Activated CD4-positive, alpha-beta T cell treated with anti-CD3 and anti-CD28 coated beads for 36 hours (primary cell): ENCODE measurements at regions not wholly inside any gene's neighbourhood (a gene's known extent, or its start where the extent isn't known, plus 50 kb on each side); places are given as distances from the start of the nearest gene placed in this dataset.

Experiments
- ATAC-seq: fragments of 200-7000 bp; cut with Tn5 transposase; one replicate; pipeline ENCODE4 v1.10.0; 2021; ENCODE audit warnings: mild to moderate bottlenecking, moderate library complexity
- CTCF ChIA-PET: fragments of 350-600 bp; sonication (Branson Sonifier 250); formaldehyde crosslinking; loops from one replicate; lab custom pipeline; 2021; ENCODE audit warnings: antibody characterized with exemption; lab: Charles Lee
- POLR2A ChIA-PET: fragments of 350-600 bp; sonication (Branson Sonifier 250); formaldehyde crosslinking; loops from one replicate; lab custom pipeline; 2021; ENCODE audit warnings: antibody characterized with exemption, inconsistent platforms; lab: Charles Lee
- DNase-seq: peaks from one replicate; pipeline ENCODE4 v3.0.0-alpha.2; 2020
- H3K27ac Mint-ChIP-seq: one replicate; pipeline ENCODE4 v1.8.0; 2021; ENCODE audit warnings: mixed read lengths
- H3K27me3 Mint-ChIP-seq: one replicate; pipeline ENCODE4 v1.8.0; 2021; ENCODE audit warnings: mixed read lengths
- H3K36me3 Mint-ChIP-seq: one replicate; pipeline ENCODE4 v1.8.0; 2021; ENCODE audit warnings: low read depth, mixed read lengths
- H3K4me1 Mint-ChIP-seq: one replicate; pipeline ENCODE4 v1.8.0; 2021; ENCODE audit warnings: mixed read lengths
- H3K4me3 Mint-ChIP-seq: one replicate; pipeline ENCODE4 v1.8.0; 2021; ENCODE audit warnings: mild to moderate bottlenecking, moderate library complexity, mixed read lengths
- H3K9me3 Mint-ChIP-seq: one replicate; pipeline ENCODE4 v1.8.0; 2021; ENCODE audit warnings: low read depth, mixed read lengths
- intact Hi-C, 2 experiments: fragments of 100-400 bp; cut with DNase I in 1 of 2; cut with micrococcal nuclease in 1 of 2; formaldehyde crosslinking; loops; one replicate each; pipeline versions ENCODE4 v1.14.2 to v1.15.1; 2022 to 2024; cut with DNase I, micrococcal nuclease

DNA sequence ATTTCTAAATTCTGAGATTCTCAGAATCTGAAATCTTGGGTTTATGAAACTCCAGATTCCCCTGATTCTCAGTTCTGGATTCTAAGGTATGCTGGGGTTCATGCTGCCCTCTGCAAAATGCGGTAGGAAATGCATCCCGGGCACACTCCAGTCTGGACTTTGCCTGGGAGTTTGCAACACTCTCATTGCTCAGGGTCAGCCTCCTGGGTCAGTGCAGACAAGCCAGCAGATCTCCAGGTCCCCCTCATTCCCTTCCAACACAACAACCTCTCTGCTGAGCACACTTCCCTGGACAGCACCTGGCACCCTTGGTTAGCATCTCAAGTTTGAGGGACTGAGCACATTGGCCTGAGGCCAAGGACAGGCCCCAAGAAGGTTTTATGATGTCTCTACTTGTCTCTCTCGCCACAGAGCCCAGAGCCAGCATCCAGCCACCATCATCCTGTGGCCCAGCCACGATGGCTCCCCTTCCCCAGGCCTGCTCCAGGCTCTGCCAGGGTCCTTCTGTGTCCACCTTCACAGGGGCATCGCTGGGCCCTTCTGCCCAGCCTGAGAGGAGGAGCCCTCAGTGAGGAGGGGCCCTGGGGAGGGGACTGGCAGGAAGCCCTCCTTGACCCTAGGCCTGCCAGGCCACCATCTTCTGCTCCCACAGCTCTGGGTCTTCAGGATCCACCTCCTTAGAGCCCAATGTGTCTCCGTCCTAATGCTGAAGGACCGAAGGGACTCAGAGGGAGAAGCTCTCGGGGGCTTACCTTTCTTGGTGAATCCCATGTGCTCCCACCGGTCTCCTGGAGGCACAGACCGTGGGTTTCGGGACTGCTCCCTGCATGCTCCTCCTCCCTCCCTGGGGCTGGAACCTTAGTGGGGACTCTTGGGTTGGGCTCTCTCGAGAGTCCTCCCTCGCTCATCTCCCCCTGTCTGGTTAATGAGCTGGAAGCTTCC lies 550.7 kb downstream of the PTPRU start:
- no peak for ATAC-seq
- CTCF ChIA-PET, result no interaction called here

DNA sequence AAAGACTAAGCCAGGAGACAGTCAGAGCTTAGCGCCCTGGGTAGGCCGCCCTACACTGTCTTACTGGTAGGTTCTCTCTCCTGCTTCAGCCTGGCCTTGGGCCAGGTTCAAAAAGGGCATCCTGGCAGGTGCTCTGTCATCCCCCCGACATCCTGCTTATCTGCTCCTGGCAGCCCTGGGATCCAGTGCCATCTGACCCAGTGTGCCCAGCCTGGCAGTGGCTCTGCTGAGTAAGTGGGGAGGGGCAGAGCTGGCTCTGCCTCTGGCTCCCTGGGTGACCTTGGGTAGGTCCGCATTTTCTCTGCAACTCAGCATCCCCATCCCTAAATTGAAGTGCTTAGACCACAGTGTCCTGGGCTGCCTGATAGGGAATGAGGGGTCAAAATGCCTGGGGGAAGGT lies 549.9 kb downstream of the PTPRU start:
- Mint-ChIP-seq H3K27ac (no peak overlapping the region), H3K4me1 (no peaks in the 10 kb centered on the region), H3K4me3 (no peak overlapping the region), H3K9me3 (no peaks in the 10 kb centered on the region), H3K27me3 (peaks cover 7% of the 10 kb centered on the region), H3K36me3 (no peaks in the 10 kb centered on the region)
- intact Hi-C loops, result no loop called here
- ATAC-seq, result no peak
- ChIA-PET POLR2A (no interaction called here), CTCF (interaction anchor here (0.6 kb wide), 1 partner anchor 725 kb away, joined by 3 read pairs; no protein-coding TSS in a partner anchor)
- DNase-seq, result no peak

More for the DNA sequence above, 550.7 kb downstream of the PTPRU start:
- no peak overlapping the region for H3K27ac Mint-ChIP-seq
- no peaks in the 10 kb centered on the region for H3K4me1 Mint-ChIP-seq
- H3K27me3 Mint-ChIP-seq, result peaks cover 3% of the 10 kb centered on the region
- H3K4me3 Mint-ChIP-seq, result no peak overlapping the region
- DNase-seq, result no peak
- no peaks in the 10 kb centered on the region for H3K36me3 Mint-ChIP-seq
- intact Hi-C loops, result no loop called here
- H3K9me3 Mint-ChIP-seq, result no peaks in the 10 kb centered on the region
- POLR2A ChIA-PET, result no interaction called here

DNA sequence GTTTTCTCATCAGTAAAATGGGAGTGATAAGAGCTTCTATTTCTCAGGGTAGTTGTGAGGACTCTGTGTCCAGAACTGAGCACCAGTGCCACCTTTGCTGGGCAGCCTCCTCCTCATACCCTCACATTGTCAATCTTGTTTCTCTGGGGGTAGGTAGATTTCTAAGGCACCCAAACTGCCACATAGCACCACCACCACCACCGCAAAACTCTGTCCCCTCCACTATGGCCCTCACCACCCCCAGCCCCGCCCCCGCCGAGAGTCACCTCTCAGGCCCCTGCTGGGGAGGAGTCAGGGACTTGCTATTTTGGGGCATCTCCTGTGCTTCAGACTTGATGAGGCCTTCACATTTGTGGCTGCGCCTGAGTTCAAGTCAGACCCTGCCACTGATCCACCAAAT lies 549.2 kb downstream of the PTPRU start:
- no peaks in the 10 kb centered on the region for H3K36me3 Mint-ChIP-seq
- no peak overlapping the region for H3K27ac Mint-ChIP-seq
- ChIA-PET CTCF (no interaction called here), POLR2A (no interaction called here)
- no peak overlapping the region for H3K4me3 Mint-ChIP-seq
- no peak for ATAC-seq
- H3K4me1 Mint-ChIP-seq, result no peaks in the 10 kb centered on the region
- no peaks in the 10 kb centered on the region for H3K9me3 Mint-ChIP-seq
- no peak for DNase-seq
- intact Hi-C loops, result no loop called here
- peaks cover 12% of the 10 kb centered on the region for H3K27me3 Mint-ChIP-seq

DNA sequence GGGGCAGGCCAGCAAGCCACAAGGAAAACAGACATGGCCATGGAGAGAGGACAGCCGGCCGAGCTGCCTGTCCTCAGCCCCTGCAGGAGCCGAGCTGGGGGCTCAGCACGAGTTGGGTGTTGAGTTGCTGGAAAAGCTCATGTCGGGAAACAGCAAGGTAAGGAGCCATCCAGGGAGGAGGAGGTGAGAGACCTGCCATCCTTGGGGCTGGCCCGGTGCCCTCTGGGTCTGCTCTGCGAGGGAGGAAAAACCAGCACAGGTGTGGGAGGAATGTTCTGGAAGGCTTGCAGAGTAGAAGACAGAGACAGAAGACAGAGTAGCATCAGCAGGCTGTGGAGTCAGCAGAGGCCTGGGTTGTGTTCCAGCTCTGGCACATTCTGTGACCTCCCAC lies 548.8 kb downstream of the PTPRU start:
- Mint-ChIP-seq H3K27ac (no peak overlapping the region), H3K4me3 (no peak overlapping the region), H3K36me3 (no peaks in the 10 kb centered on the region), H3K27me3 (peaks cover 12% of the 10 kb centered on the region), H3K4me1 (no peaks in the 10 kb centered on the region), H3K9me3 (no peaks in the 10 kb centered on the region)
- intact Hi-C loops, result no loop called here
- POLR2A ChIA-PET, result no interaction called here
- ATAC-seq, result no peak
- CTCF ChIA-PET, result no interaction called here
- DNase-seq, result no peak

DNA sequence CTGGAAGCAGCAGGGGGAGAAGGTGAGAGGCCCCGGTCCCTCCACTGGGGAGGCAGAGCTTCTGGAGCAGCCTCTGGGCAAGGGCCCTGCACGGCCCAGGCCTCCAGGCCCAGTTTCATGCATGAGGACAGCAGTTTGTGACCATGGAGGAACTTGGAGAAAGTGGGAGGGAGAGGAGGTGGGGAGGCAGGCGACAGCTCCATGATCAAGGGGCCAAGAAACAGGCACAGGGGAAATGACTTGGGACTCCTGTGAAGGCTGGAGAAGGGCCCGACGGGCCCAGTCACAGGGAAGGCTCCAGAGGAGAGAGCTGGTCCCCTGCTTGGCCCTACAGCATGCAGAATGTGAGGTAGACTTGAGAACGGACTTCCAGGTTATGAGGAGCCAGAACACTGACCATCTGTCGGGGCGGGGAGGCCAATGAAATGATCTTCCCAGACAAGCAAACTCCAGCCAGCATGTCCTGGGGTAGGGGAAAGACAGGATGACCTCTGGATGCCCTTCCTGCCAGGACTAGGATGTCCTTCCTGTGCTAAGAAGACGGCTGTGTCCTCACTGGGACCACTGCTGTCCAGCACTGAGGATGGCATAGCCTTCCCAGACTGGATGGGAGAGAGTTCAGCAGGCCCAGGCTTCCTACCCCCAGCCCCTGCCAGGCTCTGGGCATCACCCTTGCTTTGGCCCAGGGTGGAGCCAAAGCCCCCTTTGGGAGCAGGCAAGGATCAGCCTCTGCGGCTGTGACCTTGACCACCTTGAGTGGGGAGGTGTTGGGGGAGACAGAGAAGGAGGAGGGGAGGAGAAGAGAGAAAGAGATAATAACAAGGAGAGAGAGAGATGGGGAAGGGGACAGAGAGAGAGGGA lies 548.2 kb downstream of the PTPRU start:
- DNase-seq, result no peak
- no peak overlapping the region for H3K4me3 Mint-ChIP-seq
- no peaks in the 10 kb centered on the region for H3K4me1 Mint-ChIP-seq
- H3K9me3 Mint-ChIP-seq, result no peaks in the 10 kb centered on the region
- CTCF ChIA-PET, result no interaction called here
- H3K27ac Mint-ChIP-seq, result no peak overlapping the region
- no peak for ATAC-seq
- H3K36me3 Mint-ChIP-seq, result no peaks in the 10 kb centered on the region
- H3K27me3 Mint-ChIP-seq, result peaks cover 13% of the 10 kb centered on the region
- POLR2A ChIA-PET, result no interaction called here
- intact Hi-C loops, result no loop called here

DNA sequence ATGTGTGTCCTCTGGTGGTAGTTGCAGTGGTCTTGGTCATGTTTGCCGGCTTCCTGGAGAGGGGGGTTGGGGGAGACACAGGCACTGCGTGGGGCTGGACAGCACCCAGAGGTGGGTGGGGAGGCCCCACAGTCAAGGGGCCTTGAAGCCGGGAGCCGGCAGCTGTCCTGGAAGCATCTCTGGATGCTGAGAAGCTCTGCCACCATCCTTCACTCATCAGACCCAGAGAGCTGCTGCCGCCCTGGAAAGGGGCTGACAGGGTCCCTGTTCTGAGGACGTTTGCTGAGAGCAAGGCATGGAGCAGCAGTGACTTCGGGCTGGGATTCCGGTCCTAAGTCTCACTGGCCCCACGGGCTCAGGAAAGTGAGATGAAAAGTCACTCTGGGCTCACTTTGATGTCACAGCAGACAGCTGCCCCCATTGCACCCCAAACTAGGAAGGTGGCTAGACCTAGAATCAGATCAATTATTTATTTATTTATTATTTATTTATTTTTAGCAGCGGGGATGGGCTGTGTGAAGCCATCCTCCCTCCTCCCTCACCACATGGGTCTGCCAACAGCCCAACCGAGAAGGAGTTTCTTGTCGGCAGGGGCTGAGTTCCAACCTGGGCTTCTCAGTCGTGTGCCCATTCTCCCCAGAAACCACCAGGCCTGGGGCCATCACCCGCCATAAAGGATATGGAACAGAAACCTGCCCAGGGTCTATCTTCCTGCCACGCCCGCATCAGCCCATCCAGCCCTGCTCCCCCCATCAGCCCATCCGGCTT lies 547.4 kb downstream of the PTPRU start:
- DNase-seq, result no peak
- intact Hi-C loops, result no loop called here
- H3K27me3 Mint-ChIP-seq, result peaks cover 17% of the 10 kb centered on the region
- ChIA-PET CTCF (no interaction called here), POLR2A (no interaction called here)
- no peak overlapping the region for H3K4me3 Mint-ChIP-seq
- no peak for ATAC-seq
- H3K27ac Mint-ChIP-seq, result no peak overlapping the region
- H3K9me3 Mint-ChIP-seq, result no peaks in the 10 kb centered on the region
- H3K4me1 Mint-ChIP-seq, result no peaks in the 10 kb centered on the region
- no peaks in the 10 kb centered on the region for H3K36me3 Mint-ChIP-seq

DNA sequence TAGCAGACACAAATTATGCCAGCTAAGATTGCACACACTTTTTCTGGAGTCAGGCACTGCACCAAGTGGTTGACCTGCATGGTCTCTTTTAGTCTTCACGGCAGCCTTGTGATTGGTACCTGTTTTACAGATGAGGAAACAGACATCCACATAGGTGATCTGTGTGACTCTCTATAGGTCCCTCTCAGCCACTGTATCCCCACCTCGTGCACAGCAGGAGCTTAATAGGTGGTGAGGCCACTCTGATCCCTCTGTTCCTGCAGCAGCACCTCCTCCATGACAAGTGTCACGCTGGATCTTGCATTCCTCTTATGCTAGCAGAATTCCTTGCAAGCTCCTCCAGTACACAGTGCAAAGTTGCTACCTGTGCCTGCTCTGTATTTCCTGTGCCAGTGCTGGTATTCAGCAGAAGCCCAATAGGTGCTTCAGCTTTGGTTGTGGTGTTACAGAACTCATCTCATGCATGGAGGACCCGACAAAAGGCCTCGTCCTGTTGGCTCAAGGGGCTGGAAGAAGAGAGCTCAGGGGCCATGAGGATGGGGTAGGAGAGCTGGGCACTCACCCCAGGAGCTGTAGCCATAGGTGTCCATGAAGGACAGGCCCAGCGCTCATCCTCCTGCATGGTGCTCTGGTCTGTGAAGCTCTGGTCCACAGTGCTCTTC lies 546.7 kb downstream of the PTPRU start:
- ChIA-PET POLR2A (no interaction called here), CTCF (no interaction called here)
- ATAC-seq (no peak), DNase-seq (no peak)
- H3K27ac Mint-ChIP-seq, result no peak overlapping the region
- H3K9me3 Mint-ChIP-seq, result no peaks in the 10 kb centered on the region
- intact Hi-C loops, result no loop called here
- no peaks in the 10 kb centered on the region for H3K36me3 Mint-ChIP-seq
- H3K4me1 Mint-ChIP-seq, result no peaks in the 10 kb centered on the region
- peaks cover 18% of the 10 kb centered on the region for H3K27me3 Mint-ChIP-seq
- H3K4me3 Mint-ChIP-seq, result no peak overlapping the region

DNA sequence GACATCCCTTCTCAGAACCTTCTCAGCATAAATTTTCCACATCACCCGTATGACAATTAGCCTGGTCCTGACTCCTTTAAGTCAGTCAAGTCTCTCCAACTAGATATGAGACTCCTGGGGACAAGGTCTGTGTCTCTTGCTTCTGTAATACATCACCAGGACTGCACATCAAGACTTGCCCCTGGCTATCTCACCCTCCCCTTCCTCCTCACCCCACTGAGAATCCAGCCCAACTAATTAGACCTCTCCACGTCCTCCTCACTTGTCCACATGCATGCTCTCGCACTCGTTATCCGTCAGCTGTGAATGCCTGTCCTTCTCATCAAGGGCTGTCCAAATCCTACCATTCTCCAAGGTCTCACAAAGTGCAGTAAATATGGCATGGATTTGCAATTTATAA lies 542.8 kb downstream of the PTPRU start:
- Mint-ChIP-seq H3K4me1 (no peaks in the 10 kb centered on the region), H3K4me3 (no peak overlapping the region), H3K36me3 (no peaks in the 10 kb centered on the region), H3K9me3 (peaks cover 2% of the 10 kb centered on the region), H3K27me3 (peaks cover 33% of the 10 kb centered on the region), H3K27ac (no peak overlapping the region)
- no peak for DNase-seq
- intact Hi-C loops, result no loop called here
- ChIA-PET CTCF (interaction anchor here (0.5 kb wide), 1 partner anchor 479 kb away, joined by 4 read pairs; no protein-coding TSS in a partner anchor), POLR2A (no interaction called here)
- ATAC-seq, result no peak

DNA sequence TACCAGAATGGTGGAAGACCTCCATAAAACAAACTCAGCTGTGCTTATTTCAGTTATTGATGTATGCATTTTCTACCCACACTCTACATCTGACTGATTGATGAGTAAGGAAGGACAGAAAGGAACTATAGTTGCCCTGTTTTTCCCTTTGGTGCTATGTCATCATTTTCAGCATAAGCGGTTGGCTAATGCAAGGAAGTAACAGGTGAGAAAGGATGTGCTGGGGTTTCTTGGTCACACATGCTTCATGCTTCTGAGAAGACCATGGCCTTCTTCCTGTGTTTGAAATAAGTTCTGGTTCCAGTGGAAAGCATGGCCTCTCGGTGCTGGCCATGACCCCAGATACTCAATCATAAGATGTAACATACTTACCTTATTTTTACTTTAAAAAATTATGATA lies 541.2 kb downstream of the PTPRU start:
- Mint-ChIP-seq H3K9me3 (peaks cover 2% of the 10 kb centered on the region), H3K27me3 (peaks cover 33% of the 10 kb centered on the region), H3K27ac (no peak overlapping the region), H3K4me3 (no peak overlapping the region), H3K4me1 (no peaks in the 10 kb centered on the region), H3K36me3 (no peaks in the 10 kb centered on the region)
- DNase-seq, result no peak
- intact Hi-C loops, result no loop called here
- CTCF ChIA-PET, result no interaction called here
- POLR2A ChIA-PET, result no interaction called here
- peak; percentile 39 for ATAC-seq

DNA sequence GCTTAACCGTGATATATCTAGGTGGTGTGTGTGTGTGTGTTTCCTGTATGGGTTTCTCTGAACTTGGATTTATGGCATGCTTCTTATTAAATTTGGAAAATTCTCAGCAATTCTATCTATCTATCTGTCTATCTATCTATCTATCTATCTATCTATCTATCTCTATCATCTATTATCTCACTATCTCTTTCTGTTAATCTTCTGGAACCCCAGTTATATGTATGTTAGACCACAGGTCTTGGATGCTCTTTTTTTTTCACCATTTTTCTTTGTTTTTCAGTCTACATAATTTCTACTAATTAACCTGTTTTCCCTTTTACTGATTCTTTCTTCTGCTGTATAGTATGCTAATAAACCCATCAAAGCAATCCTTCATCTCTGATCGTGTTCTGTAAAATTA lies 538.0 kb downstream of the PTPRU start:
- peaks cover 2% of the 10 kb centered on the region for H3K9me3 Mint-ChIP-seq
- H3K4me1 Mint-ChIP-seq, result no peaks in the 10 kb centered on the region
- DNase-seq, result no peak
- H3K27me3 Mint-ChIP-seq, result peaks cover 19% of the 10 kb centered on the region
- ChIA-PET POLR2A (no interaction called here), CTCF (no interaction called here)
- no peak overlapping the region for H3K27ac Mint-ChIP-seq
- no peaks in the 10 kb centered on the region for H3K36me3 Mint-ChIP-seq
- ATAC-seq, result no peak
- intact Hi-C loops, result no loop called here
- no peak overlapping the region for H3K4me3 Mint-ChIP-seq

DNA sequence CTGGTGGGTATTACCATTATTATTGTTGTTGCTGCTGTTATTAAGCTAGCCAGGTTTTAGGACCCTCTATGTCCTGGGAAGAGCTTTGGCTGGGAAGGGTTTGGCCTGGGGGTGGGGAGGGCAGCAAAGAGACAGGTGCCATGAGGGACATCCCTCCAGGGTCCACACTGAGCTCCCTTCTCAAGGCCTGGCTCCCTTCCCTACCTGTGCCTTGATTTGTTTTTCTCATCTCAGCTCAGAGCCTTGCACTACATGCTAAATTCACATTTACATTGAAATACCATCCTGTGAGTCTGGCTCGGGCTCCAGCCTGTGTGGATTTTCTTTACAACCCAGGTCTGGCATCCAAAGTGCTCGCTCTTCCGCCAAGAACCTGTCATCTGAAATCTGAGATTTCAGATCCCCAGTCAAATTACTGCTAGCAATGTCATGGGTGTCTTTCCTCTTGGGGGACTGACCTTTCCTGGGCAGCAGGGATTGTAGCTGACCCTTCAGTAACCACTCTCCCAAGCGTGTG lies 536.3 kb downstream of the PTPRU start:
- DNase-seq (no peak), ATAC-seq (no peak)
- H3K36me3 Mint-ChIP-seq, result no peaks in the 10 kb centered on the region
- H3K4me1 Mint-ChIP-seq, result no peaks in the 10 kb centered on the region
- ChIA-PET POLR2A (no interaction called here), CTCF (no interaction called here)
- peaks cover 20% of the 10 kb centered on the region for H3K27me3 Mint-ChIP-seq
- H3K4me3 Mint-ChIP-seq, result no peak overlapping the region
- peaks cover 2% of the 10 kb centered on the region for H3K9me3 Mint-ChIP-seq
- no peak overlapping the region for H3K27ac Mint-ChIP-seq
- intact Hi-C loops, result no loop called here
